ENCODE measurements at regions not wholly inside any gene's neighbourhood (a gene's known extent, or its start where the extent isn't known, plus 50 kb on each side); places are given as distances from the start of the nearest gene placed in this dataset.

DNA sequence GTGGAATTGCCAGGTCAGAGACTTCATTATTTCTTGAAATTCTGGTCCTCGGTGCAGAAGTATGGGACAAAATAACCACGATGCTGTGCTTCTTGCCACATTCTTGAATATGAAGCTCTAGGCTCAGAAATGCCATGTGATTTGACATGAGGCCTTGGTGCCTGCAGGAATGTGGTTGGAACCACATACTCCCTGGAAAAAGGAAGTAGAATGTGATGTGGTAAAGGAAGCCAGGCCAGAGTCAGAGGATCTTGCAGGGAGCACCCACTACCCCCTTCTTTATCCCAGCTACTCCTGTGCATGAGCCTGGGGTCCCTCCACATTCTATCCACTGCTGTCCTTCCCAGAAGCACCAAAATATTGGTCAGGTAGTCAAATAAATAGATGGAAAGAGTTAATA, 80.9 kb downstream of the FOXD1 start:
- H3K9me3 ChIP-seq, result no peaks in the 10 kb centered on the region
- TF ChIP-seq, protein P1, sequence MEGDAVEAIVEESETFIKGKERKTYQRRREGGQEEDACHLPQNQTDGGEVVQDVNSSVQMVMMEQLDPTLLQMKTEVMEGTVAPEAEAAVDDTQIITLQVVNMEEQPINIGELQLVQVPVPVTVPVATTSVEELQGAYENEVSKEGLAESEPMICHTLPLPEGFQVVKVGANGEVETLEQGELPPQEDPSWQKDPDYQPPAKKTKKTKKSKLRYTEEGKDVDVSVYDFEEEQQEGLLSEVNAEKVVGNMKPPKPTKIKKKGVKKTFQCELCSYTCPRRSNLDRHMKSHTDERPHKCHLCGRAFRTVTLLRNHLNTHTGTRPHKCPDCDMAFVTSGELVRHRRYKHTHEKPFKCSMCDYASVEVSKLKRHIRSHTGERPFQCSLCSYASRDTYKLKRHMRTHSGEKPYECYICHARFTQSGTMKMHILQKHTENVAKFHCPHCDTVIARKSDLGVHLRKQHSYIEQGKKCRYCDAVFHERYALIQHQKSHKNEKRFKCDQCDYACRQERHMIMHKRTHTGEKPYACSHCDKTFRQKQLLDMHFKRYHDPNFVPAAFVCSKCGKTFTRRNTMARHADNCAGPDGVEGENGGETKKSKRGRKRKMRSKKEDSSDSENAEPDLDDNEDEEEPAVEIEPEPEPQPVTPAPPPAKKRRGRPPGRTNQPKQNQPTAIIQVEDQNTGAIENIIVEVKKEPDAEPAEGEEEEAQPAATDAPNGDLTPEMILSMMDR (IDR thresholded peaks at IDR 0.05), result no peak
- H3K27me3 ChIP-seq, result no peaks in the 10 kb centered on the region
- H3K4me3 ChIP-seq, result no peak overlapping the region
- H3K27ac ChIP-seq, result no peak overlapping the region
- no peaks in the 10 kb centered on the region for H3K4me1 ChIP-seq
- intact Hi-C loops (cut with DNase I), result no loop called here
- DNase-seq (ENCODE audit: low spot score in 2 of 2), result no peak
- no peaks in the 10 kb centered on the region for H3K36me3 ChIP-seq

DNA sequence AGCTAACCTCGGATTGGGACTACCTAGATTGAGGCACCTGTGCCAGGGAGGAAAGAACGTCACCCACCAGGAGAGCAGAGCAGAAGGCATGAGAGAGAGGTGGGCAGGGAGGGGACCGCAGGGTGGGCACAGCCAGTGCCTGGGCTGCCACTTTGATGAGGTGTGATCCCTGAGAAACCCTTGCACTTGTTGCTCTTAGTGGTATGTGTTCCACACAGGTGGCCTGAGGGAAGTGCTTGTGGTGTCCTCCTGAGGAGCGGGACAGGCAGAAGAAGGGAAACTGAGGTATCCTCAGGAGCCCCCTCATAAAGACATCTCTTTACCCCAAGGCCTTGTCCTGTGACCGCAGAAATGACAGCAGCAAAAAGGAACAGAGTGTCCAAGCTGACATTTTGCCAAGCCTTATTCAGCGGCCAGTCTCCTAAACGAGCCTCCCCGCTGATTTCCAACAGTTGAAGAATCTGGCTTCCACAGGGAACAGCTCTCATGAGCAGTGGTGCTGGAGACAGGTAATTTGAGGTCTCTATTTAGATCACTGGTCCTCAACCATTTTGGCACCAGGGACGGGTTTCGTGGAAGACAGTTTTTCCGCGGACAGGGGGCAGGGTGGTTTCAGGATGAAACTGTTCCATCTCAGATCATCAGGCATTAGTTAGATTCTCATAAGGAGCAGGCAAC, 82.4 kb downstream of the FOXD1 start:
- H3K36me3 ChIP-seq, result no peaks in the 10 kb centered on the region
- H3K9me3 ChIP-seq, result no peaks in the 10 kb centered on the region
- DNase-seq (ENCODE audit: low spot score in 2 of 2), result no peak
- no peaks in the 10 kb centered on the region for H3K4me1 ChIP-seq
- TF ChIP-seq, protein P1 (IDR thresholded peaks at IDR 0.05), result no peak
- H3K27me3 ChIP-seq, result no peaks in the 10 kb centered on the region
- H3K27ac ChIP-seq, result no peak overlapping the region
- H3K4me3 ChIP-seq, result no peak overlapping the region
- intact Hi-C loops (cut with DNase I), result no loop called here

DNA sequence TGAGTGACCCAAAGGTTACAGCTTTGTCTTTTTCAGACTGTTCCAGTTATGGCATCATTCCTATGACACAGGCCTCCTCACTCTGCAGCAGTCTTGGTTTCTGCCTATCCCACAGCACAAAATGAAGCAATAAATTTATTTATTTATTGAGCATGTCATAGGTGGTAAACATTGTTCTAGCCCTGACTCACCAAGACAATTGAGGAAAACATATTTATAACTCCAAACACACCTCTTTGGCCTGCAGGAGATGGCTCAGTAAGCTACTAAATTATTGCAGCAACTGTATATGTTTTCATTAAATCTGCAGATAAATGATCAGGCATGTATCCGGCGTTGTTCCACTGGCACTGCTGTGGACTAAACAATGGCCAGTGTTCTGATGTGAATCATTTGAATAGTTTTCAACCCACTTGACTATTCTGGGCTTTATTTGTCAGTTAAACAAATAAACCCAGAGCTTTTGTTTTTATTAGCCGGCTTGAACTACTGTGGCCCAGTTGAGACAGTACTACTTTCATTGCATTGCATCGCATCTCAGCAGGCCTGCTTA, 83.2 kb downstream of the FOXD1 start:
- TF ChIP-seq, protein P1 (IDR thresholded peaks at IDR 0.05), result no peak
- H3K4me3 ChIP-seq, result no peak overlapping the region
- H3K9me3 ChIP-seq, result no peaks in the 10 kb centered on the region
- H3K27me3 ChIP-seq, result no peaks in the 10 kb centered on the region
- no peaks in the 10 kb centered on the region for H3K36me3 ChIP-seq
- H3K27ac ChIP-seq, result no peak overlapping the region
- H3K4me1 ChIP-seq, result no peaks in the 10 kb centered on the region
- no peak for DNase-seq (ENCODE audit: low spot score in 2 of 2)
- intact Hi-C loops (cut with DNase I), result no loop called here

DNA sequence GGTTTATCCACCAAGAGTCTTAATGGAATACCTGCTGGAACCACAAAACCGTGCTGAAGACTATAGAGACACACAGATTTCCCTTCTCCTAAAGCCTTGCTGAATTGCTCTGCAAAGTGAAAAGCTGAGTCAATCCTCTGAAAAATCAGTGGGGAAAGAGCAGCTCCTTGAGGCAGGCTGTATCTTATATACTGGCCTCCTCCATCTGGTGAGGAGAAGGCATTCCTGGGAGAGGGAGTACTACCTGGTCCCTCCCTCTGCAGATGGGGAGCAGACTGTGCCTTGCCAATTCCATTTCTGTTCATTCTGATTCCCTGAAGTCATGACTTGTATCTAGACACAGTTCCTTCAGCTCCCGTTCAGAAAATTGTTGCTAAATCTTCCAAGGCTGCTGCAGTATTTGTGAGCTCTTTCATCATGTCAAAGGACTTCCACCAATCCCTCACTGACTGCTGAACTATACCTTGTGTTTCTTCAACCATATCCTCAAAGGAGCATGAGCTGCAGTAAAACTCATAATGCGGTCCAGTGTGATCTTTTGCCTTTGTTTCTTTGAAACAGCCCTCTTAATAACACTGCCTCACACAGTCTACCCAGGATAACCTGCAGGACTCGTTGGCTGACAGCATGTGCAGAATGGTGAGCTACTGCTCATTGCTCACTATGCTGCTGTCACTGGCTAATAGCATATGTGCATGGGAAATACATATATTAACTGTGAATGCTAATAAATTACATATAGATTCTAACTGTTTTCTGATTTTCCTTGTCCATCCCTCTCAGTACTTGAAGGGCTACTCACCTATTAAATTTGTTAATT, 84.5 kb downstream of the FOXD1 start:
- H3K36me3 ChIP-seq, result no peaks in the 10 kb centered on the region
- TF ChIP-seq, protein P1 (IDR thresholded peaks at IDR 0.05), result peak in 1 of 3 experiments; percentile 17
- H3K4me3 ChIP-seq, result no peak overlapping the region
- H3K4me1 ChIP-seq, result no peaks in the 10 kb centered on the region
- H3K9me3 ChIP-seq, result no peaks in the 10 kb centered on the region
- H3K27me3 ChIP-seq, result no peaks in the 10 kb centered on the region
- no peak for DNase-seq (ENCODE audit: low spot score in 2 of 2)
- intact Hi-C loops (cut with DNase I), result no loop called here
- H3K27ac ChIP-seq, result no peak overlapping the region

DNA sequence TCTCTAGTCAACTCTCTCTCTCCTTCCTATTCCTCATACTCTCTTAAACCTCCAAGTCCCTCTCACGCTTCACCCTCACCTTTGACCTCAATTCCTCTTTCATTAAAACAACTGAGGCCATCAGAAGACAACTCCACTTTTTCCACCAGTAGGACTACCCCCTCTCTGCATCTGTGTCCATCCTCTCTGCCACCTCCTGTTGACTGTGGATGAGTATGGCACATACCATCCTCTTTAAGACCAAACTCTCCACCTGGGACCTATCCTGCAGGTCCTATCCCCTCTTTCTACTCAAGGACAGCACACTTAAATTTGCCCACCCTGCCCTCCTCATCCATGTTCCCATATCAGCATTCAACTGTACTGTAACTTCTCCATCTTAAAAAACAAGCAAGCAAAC, 89.2 kb downstream of the FOXD1 start:
- no peak for DNase-seq (ENCODE audit: low spot score in 2 of 2)
- intact Hi-C loops (cut with DNase I), result no loop called here
- Histone ChIP-seq H3K36me3 (no peaks in the 10 kb centered on the region), H3K27ac (no peak overlapping the region), H3K4me3 (no peak overlapping the region), H3K9me3 (no peaks in the 10 kb centered on the region), H3K4me1 (no peaks in the 10 kb centered on the region), H3K27me3 (no peaks in the 10 kb centered on the region)
- TF ChIP-seq, protein P1 (IDR thresholded peaks at IDR 0.05), result no peak
